Mesenchymal stem cell (in vitro differentiated cells and primary cell): ENCODE measurements at regions not wholly inside any gene's neighbourhood (a gene's known extent, or its start where the extent isn't known, plus 50 kb on each side); places are given as distances from the start of the nearest gene placed in this dataset.
"Not testable (repeated sequence)": the region's sequence is repeated elsewhere in the genome, so short reads cannot be mapped to it uniquely, and the experiment has no call there.

Experiments
- DNase-seq: peaks from one replicate; pipeline ENCODE4 v3.0.0-alpha.2; 2013
- H2AFZ ChIP-seq: one replicate; pipeline ENCODE4 v1.6.1; 2013; ENCODE audit warnings: low read depth, mild to moderate bottlenecking, control low read depth, inconsistent platforms, low read length, moderate library complexity
- H2AK5ac ChIP-seq: 2 replicates; pipeline ENCODE4 v1.6.1; 2013; ENCODE audit warnings: low read length, moderate library complexity, mild to moderate bottlenecking, inconsistent platforms; ENCODE audit not compliant: severe bottlenecking
- H2BK120ac ChIP-seq: one replicate; pipeline ENCODE4 v1.6.1; 2013; ENCODE audit warnings: low read depth, mild to moderate bottlenecking, inconsistent platforms, low read length, moderate library complexity
- H2BK12ac ChIP-seq, 2 experiments: one replicate each; pipeline ENCODE4 v1.6.1; 2013; ENCODE audit warnings: inconsistent platforms in 2 of 2, low read length in 2 of 2, mild to moderate bottlenecking in 2 of 2, moderate library complexity in 2 of 2, control low read depth in 1 of 2
- H2BK15ac ChIP-seq: one replicate; pipeline ENCODE4 v1.6.1; 2013; ENCODE audit warnings: mild to moderate bottlenecking, low read depth, inconsistent platforms; ENCODE audit not compliant: poor library complexity, severe bottlenecking
- H2BK5ac ChIP-seq: 2 replicates; pipeline ENCODE4 v1.6.1; 2013; ENCODE audit warnings: low read depth, mild to moderate bottlenecking, low read length, control low read depth, inconsistent platforms; ENCODE audit not compliant: poor library complexity, severe bottlenecking
- H3K14ac ChIP-seq, 2 experiments: one replicate each; pipeline ENCODE4 v1.6.1; 2013; ENCODE audit warnings: inconsistent platforms in 2 of 2, low read length in 2 of 2, control low read depth in 1 of 2, mild to moderate bottlenecking in 1 of 2, moderate library complexity in 1 of 2
- H3K18ac ChIP-seq, 2 experiments: one replicate each; pipeline ENCODE4 v1.6.1; 2013; ENCODE audit warnings: inconsistent platforms in 2 of 2, low read length in 2 of 2, control low read depth in 1 of 2, low read depth in 1 of 2, mild to moderate bottlenecking in 1 of 2
- H3K23ac ChIP-seq, 2 experiments: one replicate each; pipeline ENCODE4 v1.6.1; 2013; ENCODE audit warnings: inconsistent platforms in 2 of 2, low read length in 2 of 2, mild to moderate bottlenecking in 2 of 2, moderate library complexity in 2 of 2, control low read depth in 1 of 2
- H3K27ac ChIP-seq: 2 replicates; pipeline ENCODE4 v1.5.1; 2013; ENCODE audit warnings: mild to moderate bottlenecking, moderate library complexity, low read length, control low read depth, inconsistent platforms; ENCODE audit not compliant: poor library complexity, severe bottlenecking
- H3K27me3 ChIP-seq, 2 experiments: 2 replicates each; pipeline versions ENCODE4 v1.6.1 to v1.7.0; 2013; ENCODE audit warnings: low read length in 2 of 2, mild to moderate bottlenecking in 2 of 2, moderate library complexity in 2 of 2, control low read depth in 1 of 2, inconsistent platforms in 1 of 2; ENCODE audit not compliant: control insufficient read depth in 1 of 2, insufficient read depth in 1 of 2
- H3K36me3 ChIP-seq, 2 experiments: 2 replicates each; pipeline versions ENCODE4 v1.6.1 to v1.7.0; 2013; ENCODE audit warnings: low read length in 2 of 2, control low read depth in 1 of 2, inconsistent platforms in 1 of 2, low read depth in 1 of 2, mild to moderate bottlenecking in 1 of 2; ENCODE audit not compliant: insufficient read depth in 2 of 2, control insufficient read depth in 1 of 2
- H3K4ac ChIP-seq, 2 experiments: one replicate each; pipeline ENCODE4 v1.6.1; 2013; ENCODE audit warnings: inconsistent platforms in 2 of 2, low read length in 2 of 2, mild to moderate bottlenecking in 2 of 2, moderate library complexity in 2 of 2, control low read depth in 1 of 2, low read depth in 1 of 2
- H3K4me1 ChIP-seq: 2 replicates; pipeline ENCODE4 v1.6.1; 2013; ENCODE audit warnings: low read depth, low read length, control low read depth; ENCODE audit not compliant: control insufficient read depth, insufficient read depth
- H3K4me2 ChIP-seq: 2 replicates; pipeline ENCODE4 v1.6.1; 2013; ENCODE audit warnings: low read length, mild to moderate bottlenecking, inconsistent platforms; ENCODE audit not compliant: poor library complexity, severe bottlenecking
- H3K4me3 ChIP-seq, 2 experiments: 2 replicates each; pipeline versions ENCODE4 v1.5.1 to v1.7.0; 2013; ENCODE audit warnings: low read length in 2 of 2, mild to moderate bottlenecking in 2 of 2, control low read depth in 1 of 2, low read depth in 1 of 2; ENCODE audit not compliant: insufficient read depth in 1 of 2
- H3K79me1 ChIP-seq: replicated peaks from 2 replicates; pipeline ENCODE4 v1.6.1; 2013; ENCODE audit warnings: mild to moderate bottlenecking, control low read depth, low read length, inconsistent platforms; ENCODE audit not compliant: poor library complexity, severe bottlenecking
- H3K9ac ChIP-seq: 2 replicates; pipeline ENCODE4 v1.7.0; 2013; ENCODE audit warnings: mild to moderate bottlenecking, low read length, moderate library complexity
- H3K9me3 ChIP-seq: 2 replicates; pipeline ENCODE4 v1.7.0; 2013; ENCODE audit warnings: mild to moderate bottlenecking, low read length; ENCODE audit not compliant: control insufficient read depth
- H4K8ac ChIP-seq: one replicate; pipeline ENCODE4 v1.6.1; 2013; ENCODE audit warnings: inconsistent platforms, mild to moderate bottlenecking, low read length, moderate library complexity
- H4K91ac ChIP-seq: one replicate; pipeline ENCODE4 v1.6.1; 2013; ENCODE audit warnings: mild to moderate bottlenecking, low read length, inconsistent platforms
- WGBS: methylation state at CpG from one replicate; pipeline ENCODE4 v1.1.7; 2013; ENCODE audit warnings: mixed read lengths; 5-methylcytosine and 5-hydroxymethylcytosine counted together

GRCh38 chr13:50229960-50230661 lies 214.9 kb downstream of the KCNRG start:
- H2AK5ac ChIP-seq = no peak overlapping the region
- H2BK120ac ChIP-seq = no peak overlapping the region
- no peak overlapping the region for H2BK5ac ChIP-seq
- no peak overlapping the region for H4K91ac ChIP-seq
- no peak overlapping the region for H3K14ac ChIP-seq
- H3K4ac ChIP-seq = no peak overlapping the region
- no peak overlapping the region for H3K4me2 ChIP-seq
- peak overlapping the region; percentile 27 for H3K9ac ChIP-seq
- 86% methylated on average over 1 of the region's 2 CpGs for WGBS
- H2BK15ac ChIP-seq = no peak overlapping the region
- H3K36me3 ChIP-seq = no peaks in the 10 kb centered on the region
- H4K8ac ChIP-seq = peak overlapping the region; percentile 14
- H2AFZ ChIP-seq = no peak overlapping the region
- H3K4me1 ChIP-seq = no peaks in the 10 kb centered on the region
- peak overlapping the region; percentile 1 to 44 for H3K18ac ChIP-seq
- peak overlapping the region in 1 of 2 experiments; percentile 45 for H3K4me3 ChIP-seq
- peak; percentile 82 for DNase-seq
- H3K27me3 ChIP-seq = no peaks in the 10 kb centered on the region
- no peak overlapping the region for H3K23ac ChIP-seq
- H3K79me1 ChIP-seq = no peaks in the 10 kb centered on the region
- no peaks in the 10 kb centered on the region for H3K9me3 ChIP-seq
- no peak overlapping the region for H3K27ac ChIP-seq
- H2BK12ac ChIP-seq = peak overlapping the region in 1 of 2 experiments; percentile 42

DNA sequence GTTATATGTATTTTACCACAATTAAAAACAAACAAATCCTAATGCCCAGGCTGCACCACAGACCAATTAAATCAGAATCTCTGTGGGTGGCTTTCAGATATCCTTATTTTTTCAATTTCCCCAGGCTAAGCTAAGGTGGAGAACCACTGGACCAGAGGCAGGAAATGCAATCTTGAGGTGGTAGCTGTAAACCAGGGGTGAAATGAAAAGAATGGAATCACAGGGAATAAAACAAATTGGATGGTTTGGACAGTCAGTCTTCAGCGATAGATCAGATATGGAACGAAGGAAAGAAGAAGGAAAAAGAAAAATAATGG lies 215.4 kb downstream of the KCNRG start:
- H3K36me3 ChIP-seq = no peaks in the 10 kb centered on the region
- no peak overlapping the region for H2AK5ac ChIP-seq
- no peak overlapping the region for H3K27ac ChIP-seq
- H3K27me3 ChIP-seq = no peaks in the 10 kb centered on the region
- no peak overlapping the region for H3K4ac ChIP-seq
- DNase-seq = no peak
- H2BK120ac ChIP-seq = no peak overlapping the region
- H3K4me3 ChIP-seq = no peak overlapping the region
- H3K4me1 ChIP-seq = no peaks in the 10 kb centered on the region
- no peak overlapping the region for H2BK5ac ChIP-seq
- peak overlapping the region; percentile 27 for H3K9ac ChIP-seq
- H2BK12ac ChIP-seq = no peak overlapping the region
- H3K14ac ChIP-seq = no peak overlapping the region
- H4K91ac ChIP-seq = no peak overlapping the region
- H3K18ac ChIP-seq = no peak overlapping the region
- no peak overlapping the region for H2BK15ac ChIP-seq
- no peak overlapping the region for H3K23ac ChIP-seq
- no peak overlapping the region for H3K4me2 ChIP-seq
- no peaks in the 10 kb centered on the region for H3K79me1 ChIP-seq
- WGBS = 99% methylated on average over 2 of the region's 2 CpGs
- peak overlapping the region; percentile 69 for H4K8ac ChIP-seq
- no peak overlapping the region for H2AFZ ChIP-seq
- no peaks in the 10 kb centered on the region for H3K9me3 ChIP-seq

DNA sequence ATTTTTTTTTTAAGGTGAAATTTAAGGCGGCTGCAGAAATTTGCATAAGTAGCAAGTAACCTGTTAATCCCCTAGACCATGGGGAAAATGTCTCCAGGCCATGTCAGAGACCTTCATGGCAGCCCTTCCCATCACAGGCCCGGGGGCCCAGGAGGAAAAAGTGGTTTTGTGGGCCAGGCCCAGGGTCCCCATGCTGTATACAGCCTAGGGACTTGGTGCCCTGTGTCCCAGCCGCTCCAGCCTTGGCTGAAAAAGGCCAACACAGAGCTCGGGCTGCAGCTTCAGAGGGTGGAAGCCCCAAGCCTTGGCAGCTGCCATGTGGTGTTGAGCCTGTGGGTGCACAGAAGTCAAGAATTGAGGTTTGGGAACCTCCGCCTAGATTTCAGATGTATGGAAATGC lies 218.3 kb downstream of the KCNRG start:
- H3K27me3 ChIP-seq, H3K9ac ChIP-seq, H2BK12ac ChIP-seq, H2BK5ac ChIP-seq, DNase-seq, H4K8ac ChIP-seq, H3K23ac ChIP-seq, H3K14ac ChIP-seq, H3K4me2 ChIP-seq, H4K91ac ChIP-seq, H2BK120ac ChIP-seq, H3K4me1 ChIP-seq, H2AFZ ChIP-seq, H2AK5ac ChIP-seq, H3K79me1 ChIP-seq, H3K4me3 ChIP-seq, H3K36me3 ChIP-seq, H2BK15ac ChIP-seq, H3K27ac ChIP-seq, H3K18ac ChIP-seq, H3K4ac ChIP-seq, H3K9me3 ChIP-seq: not testable (repeated sequence)
- WGBS = 92% methylated on average over 5 of the region's 5 CpGs

DNA sequence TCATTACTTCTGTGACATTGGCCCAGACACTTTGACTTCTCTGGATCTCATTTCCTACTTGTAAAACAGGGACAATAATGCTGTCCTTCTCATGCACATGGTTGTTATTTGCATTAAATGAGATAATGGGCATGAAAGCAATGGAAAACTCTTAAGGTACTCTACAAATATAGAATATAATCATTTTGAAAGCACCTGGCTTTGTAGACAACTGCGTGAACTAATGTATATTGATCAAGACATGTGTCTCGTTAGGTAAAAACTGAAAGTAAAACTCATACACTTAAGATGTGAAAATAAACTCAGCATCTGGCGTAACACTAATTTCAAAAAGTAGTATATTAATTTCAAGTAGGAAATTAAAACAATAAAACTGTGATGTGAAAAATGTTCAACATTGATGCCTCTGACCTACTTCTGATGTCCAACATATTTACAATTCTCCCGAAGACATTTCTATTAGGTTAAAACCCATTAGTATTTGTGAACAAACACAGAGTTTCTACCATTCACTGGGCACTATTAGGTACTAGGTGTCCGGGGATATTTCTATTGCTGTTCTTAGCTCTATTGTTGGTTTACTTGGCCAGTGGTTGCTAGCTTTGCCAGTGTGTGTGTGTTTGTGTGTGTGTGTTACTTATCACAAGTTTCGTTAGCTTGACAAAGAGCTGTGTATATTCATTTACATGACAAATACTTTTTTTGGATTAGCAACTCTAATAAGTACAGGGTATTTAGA lies 220.5 kb downstream of the KCNRG start:
- H3K79me1 ChIP-seq = no peaks in the 10 kb centered on the region
- no peak overlapping the region for H3K27ac ChIP-seq
- no peak overlapping the region for H4K8ac ChIP-seq
- H2BK5ac ChIP-seq = no peak overlapping the region
- H2AK5ac ChIP-seq = no peak overlapping the region
- no peak overlapping the region for H3K14ac ChIP-seq
- no peak overlapping the region for H3K9ac ChIP-seq
- no peak overlapping the region for H2BK15ac ChIP-seq
- H2AFZ ChIP-seq = no peak overlapping the region
- no peaks in the 10 kb centered on the region for H3K27me3 ChIP-seq
- no peaks in the 10 kb centered on the region for H3K9me3 ChIP-seq
- H2BK12ac ChIP-seq = no peak overlapping the region
- no peaks in the 10 kb centered on the region for H3K36me3 ChIP-seq
- H2BK120ac ChIP-seq = no peak overlapping the region
- H3K4me3 ChIP-seq = no peak overlapping the region
- H4K91ac ChIP-seq = no peak overlapping the region
- WGBS = 100% methylated on average over 2 of the region's 6 CpGs
- DNase-seq = no peak
- no peak overlapping the region for H3K23ac ChIP-seq
- H3K4me1 ChIP-seq = no peaks in the 10 kb centered on the region
- no peak overlapping the region for H3K4ac ChIP-seq
- H3K18ac ChIP-seq = no peak overlapping the region
- no peak overlapping the region for H3K4me2 ChIP-seq
